HPDE6-E6E7 (cell line): ENCODE measurements at regions not wholly inside any gene's neighbourhood (a gene's known extent, or its start where the extent isn't known, plus 50 kb on each side); places are given as distances from the start of the nearest gene placed in this dataset.
A peak's percentile ranks its signal among the peaks of the same experiment; 100 is the strongest.

ENCODE experiments used
- DNase-seq: peaks from one replicate; pipeline ENCODE4 v3.0.0; 2011; ENCODE audit warnings: missing footprints; ENCODE audit errors: extremely low spot score

DNA sequence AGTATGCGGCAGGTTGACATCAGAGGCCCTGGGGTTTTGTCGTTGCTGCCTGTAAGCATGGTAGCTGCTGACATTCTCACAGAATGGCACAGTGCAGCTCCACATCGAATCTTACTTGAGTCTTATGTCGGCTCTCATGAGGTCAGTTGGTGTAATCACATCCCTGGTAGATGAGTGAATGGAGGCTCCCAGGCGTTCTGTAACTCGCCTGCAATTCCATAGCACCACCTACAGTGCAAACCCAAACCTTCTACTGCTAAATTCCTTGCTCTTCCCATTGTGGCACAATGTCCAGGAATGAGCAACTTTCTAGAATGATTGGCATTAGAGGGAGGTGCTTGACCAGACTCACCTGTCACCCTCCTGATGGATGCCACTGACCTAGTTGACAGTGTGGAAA, 578.4 kb downstream of the CCDC171 start:
- DNase-seq = no peak

DNA sequence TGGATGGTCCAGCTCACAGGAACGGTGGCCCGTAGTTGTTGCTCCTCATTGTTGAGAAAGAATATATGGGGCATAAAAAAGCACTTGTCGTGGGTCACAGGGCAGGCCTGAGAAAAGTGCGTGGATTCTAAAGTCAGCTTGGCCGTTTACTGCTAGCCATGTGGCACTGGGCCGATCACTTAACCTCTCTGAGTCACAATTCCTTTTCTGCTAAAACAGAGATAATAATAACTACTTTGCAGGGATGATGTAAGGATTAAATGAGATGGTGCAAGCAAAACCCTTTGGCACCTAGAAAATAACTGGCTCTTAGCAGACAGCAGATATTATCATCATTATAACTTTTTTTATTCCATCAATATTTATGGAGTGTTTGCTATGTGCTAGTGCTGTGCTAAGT, 579.7 kb downstream of the CCDC171 start:
- DNase-seq = no peak

- DNase-seq = no peak
Measured at GRCh38 chr9:16133032-16133431, 580.2 kb downstream of the CCDC171 start.

DNA sequence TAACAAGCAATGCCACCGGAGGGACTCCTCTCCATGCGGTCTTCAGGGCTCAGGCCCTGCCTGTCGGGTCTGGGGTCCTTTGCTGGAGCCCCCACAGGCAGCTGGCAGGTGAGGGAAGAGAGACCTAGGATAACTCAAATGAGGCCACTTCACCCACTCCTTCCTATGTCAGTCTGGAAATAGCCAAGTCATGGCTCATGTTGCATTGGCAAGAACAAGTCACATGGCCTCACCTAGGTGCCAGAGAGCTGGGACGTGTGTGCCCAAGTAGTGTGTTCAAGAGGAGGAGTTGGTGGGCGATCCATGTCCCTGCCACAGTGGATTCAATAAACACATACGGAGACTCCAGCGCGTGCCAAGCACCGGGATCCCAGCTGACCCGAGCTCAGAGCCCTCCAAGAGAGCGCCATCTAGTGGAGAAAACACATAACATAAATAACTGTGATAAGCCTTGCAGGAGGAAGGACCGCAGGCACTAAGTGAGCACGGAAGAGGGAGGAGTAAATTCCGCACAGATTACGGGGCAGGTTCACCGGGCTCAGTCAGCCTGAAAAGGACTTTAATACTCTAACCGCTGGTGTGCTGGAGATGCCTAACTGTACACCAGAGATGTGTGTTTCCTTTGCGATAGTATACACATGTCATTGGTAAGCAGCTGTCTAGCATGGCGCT, 580.8 kb downstream of the CCDC171 start:
- peak; percentile 80 for DNase-seq

GRCh38 chr9:16134351-16134750, 581.5 kb downstream of the CCDC171 start:
- DNase-seq = no peak

- no peak for DNase-seq
Measured at GRCh38 chr9:16135968-16136367, 583.1 kb downstream of the CCDC171 start.

DNA sequence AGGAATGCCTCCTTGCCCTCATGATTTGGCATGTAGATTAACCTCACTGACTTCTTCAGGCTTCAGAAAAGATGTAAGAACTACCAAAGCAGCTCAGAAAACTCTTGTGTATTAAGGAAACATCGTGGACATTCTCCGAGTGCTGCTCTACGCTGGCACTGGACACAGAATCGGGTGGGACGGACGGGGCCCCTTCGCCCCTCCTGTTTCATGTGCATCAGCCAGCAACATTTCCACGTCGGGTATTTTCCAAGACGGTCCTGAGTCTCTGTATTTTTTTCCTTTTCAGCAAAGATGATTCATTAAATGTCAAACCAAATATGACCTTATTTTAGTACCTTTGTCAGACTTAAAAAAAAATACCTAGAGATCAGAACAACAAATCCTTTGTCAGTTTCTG, 583.6 kb downstream of the CCDC171 start:
- no peak for DNase-seq

DNA sequence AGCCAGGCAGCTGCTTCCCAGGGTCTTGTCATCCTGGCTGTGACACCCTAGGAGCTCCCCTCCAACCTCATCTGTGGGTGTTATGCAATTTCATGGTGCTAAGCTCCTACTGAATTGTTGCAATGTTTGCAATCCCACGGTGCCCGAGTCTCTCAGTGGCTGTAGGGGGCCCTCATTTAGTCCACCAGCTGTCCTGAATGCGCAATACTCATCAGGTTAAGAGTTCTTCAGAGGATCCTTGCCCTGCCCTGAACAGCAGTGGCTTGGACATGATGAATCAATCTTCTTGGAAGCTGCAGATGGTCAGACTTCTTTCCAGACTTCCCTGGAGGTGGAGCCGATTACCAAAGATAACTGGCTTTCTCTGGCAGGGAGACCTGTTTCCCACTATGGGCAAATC, 584.1 kb downstream of the CCDC171 start:
- DNase-seq = no peak

GRCh38 chr9:16138561-16139491, 586.0 kb downstream of the CCDC171 start:
- no peak for DNase-seq

- DNase-seq = no peak
Measured at GRCh38 chr9:16139774-16140173, 586.9 kb downstream of the CCDC171 start.

- DNase-seq = no peak
Measured at GRCh38 chr9:16143310-16143709, 590.5 kb downstream of the CCDC171 start.

DNA sequence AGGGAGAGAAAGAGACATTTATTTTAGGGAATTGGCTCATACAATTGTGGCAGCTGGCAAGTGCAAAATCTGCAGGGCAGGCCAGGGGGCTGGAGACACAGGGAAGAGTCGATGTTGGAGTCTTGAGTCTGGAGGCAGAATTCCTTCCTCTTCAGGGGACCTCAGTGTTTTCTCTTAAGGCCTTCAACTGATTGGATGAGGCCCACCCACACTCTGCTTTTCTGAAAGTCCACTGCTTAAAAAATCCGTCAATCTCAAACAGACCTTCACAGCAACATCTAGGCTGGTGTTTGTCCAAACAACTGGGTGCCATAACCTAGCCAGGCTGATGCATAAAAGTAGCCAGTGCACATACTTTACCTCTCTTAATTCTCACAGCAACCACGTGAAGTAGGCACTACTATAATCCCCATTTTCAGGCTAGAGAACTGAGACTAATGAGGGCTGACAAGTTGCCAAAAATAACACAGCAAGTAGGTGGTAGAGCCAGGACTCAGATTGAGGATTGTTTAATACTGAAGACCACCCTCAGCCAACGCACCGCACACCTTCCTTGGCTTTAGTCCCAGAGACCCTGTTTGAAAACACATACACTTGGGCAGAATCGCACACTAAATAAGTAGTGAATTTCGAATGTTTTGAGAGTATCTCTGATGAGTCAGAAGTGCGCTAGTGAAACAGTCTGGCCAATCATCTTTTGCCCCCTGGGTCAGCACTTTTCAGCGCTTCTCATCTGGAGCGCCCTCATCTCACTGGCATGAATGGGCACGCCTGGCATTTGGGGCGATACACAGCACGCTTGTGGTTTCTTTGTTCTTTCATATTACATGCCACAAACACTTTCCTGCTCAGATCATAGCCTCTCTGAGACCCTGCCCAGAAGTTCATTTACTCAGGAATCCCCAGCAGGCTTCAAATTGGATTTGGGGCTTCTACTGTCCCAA, 591.4 kb downstream of the CCDC171 start:
- DNase-seq = peak; percentile 92

DNA sequence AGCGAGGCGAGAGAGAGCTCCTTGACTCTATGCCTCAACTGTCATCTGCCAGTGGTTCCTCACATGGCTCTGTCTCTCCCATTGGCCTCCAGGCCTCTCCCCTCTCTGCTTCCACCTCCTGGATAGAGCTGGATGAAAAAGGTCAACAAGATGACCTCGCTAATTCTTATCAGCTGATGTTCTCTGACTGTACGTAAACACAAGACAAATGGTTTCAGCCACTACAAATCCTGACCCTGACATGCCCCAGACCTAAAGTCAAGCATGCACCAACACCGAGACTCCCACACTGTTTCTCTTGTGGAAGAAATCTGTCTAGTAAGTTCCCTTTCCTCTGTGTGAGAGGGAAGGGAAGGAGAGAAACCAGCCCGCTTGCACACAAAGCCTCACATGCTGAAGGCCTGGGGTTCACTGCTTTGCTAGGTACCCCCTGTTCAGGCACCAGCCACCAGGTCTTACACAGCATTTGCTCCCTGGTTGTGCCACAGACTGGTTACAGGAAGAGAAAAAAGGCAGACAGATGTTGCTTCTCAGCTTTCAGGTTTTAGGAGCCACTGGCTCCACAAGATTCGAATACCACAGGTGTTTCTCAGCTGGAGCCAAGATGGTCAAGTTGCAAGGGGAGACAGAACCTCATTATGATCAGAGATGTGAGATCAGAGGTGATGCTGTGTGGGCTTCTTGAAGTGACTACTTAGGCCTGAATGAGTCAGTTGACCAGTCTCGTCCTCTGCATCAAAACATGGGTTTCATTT, 592.5 kb downstream of the CCDC171 start:
- DNase-seq = no peak

GRCh38 chr9:16147726-16148125, 594.9 kb downstream of the CCDC171 start:
- DNase-seq = no peak

GRCh38 chr9:16150501-16150900, 597.7 kb downstream of the CCDC171 start:
- DNase-seq = no peak

- DNase-seq = no peak
Measured at GRCh38 chr9:16150938-16151650, 598.3 kb downstream of the CCDC171 start.

GRCh38 chr9:16152276-16153101, 599.6 kb downstream of the CCDC171 start:
- no peak for DNase-seq

- no peak for DNase-seq
Measured at GRCh38 chr9:16153221-16153620, 600.4 kb downstream of the CCDC171 start.

DNA sequence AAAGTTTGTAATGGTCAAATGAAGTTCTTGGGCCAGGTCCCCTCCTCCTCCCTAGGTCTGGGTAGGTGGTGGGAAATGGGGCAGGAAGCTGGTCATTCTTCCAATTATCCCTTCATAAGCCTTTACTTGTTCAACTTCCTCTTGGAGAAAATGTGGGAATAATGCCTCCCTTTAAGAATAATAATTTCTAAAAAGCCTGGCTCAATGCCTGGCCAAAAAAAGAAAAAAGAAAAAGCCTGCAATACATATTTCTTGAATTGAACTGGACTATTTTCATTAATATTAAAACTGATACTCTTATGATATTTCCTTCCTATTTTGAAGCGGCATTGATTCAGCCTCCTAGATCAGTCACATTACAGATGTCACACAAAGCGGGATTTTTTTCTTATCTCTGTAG, 600.9 kb downstream of the CCDC171 start:
- DNase-seq = no peak
